ENCODE measurements at regions not wholly inside any gene's neighbourhood (a gene's known extent, or its start where the extent isn't known, plus 50 kb on each side); places are given as distances from the start of the nearest gene placed in this dataset.

DNA sequence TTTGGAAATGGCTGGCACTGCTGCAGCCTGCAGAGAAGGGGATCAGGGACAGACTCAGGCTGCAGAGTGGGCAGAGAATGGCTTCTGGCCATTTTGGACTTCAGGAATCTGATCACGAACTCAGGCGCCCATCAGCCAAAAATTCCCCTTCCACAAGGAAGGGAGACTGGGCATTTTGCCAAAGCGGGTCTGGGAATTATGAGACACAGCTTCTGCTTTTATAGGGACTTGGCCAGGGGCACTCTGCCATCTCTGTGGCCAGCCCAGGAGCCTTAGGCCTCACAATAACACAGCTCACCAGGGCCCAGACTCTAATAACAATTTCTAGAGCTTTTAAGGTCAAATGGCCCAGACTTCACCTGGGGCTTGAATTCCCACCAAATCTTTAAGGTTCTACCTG is 74.7 kb downstream of the CHST1 start:
- peak in 1 of 2 donors; percentile 13 for DNase-seq
- H3K36me3 ChIP-seq = no peaks in the 10 kb centered on the region
- H3K9me3 ChIP-seq = no peaks in the 10 kb centered on the region
- WGBS, 5 donors = 42 to 74% (median 62%) methylated on average over 3 of the region's 3 CpGs
- intact Hi-C loops (cut with DNase I; ENCODE audit: low total_unique reads) = no loop called here
- TF ChIP-seq POLR2A (IDR thresholded peaks at IDR 0.05) = no peak
- TF ChIP-seq, protein P1, sequence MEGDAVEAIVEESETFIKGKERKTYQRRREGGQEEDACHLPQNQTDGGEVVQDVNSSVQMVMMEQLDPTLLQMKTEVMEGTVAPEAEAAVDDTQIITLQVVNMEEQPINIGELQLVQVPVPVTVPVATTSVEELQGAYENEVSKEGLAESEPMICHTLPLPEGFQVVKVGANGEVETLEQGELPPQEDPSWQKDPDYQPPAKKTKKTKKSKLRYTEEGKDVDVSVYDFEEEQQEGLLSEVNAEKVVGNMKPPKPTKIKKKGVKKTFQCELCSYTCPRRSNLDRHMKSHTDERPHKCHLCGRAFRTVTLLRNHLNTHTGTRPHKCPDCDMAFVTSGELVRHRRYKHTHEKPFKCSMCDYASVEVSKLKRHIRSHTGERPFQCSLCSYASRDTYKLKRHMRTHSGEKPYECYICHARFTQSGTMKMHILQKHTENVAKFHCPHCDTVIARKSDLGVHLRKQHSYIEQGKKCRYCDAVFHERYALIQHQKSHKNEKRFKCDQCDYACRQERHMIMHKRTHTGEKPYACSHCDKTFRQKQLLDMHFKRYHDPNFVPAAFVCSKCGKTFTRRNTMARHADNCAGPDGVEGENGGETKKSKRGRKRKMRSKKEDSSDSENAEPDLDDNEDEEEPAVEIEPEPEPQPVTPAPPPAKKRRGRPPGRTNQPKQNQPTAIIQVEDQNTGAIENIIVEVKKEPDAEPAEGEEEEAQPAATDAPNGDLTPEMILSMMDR (IDR thresholded peaks at IDR 0.05) = no peak
- TF ChIP-seq POLR2AphosphoS5 (IDR thresholded peaks at IDR 0.05) = no peak
- no peak for TF ChIP-seq EP300 (IDR thresholded peaks at IDR 0.05)
- H3K4me3 ChIP-seq = no peak overlapping the region
- no peaks in the 10 kb centered on the region for H3K4me1 ChIP-seq
- H3K27ac ChIP-seq = no peak overlapping the region
- H3K27me3 ChIP-seq = peaks cover 0 to 32% (median 2%) of the 10 kb centered on the region in 3 donors

DNA sequence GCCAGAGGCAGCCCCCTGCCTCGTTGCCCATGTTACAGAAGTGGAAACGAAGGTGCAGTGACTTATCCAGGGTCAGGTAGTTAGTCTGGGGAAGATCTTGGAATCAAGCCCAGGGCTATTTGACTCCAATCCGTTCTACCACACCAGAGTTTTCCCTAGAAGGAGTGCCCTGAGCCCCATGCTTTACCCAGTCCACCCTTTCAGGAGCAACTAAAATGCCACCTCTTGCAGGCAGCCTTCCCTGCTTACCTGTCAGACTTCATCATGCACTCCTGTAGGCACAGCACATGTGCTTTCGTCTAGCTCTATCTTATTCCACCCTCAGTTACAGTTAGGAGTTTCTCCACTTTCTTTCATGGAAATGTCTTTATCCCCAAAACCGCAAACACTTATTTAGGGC is 80.2 kb downstream of the CHST1 start:
- DNase-seq = no peak
- Histone ChIP-seq H3K4me1 (no peaks in the 10 kb centered on the region), H3K36me3 (no peaks in the 10 kb centered on the region), H3K27ac (no peak overlapping the region), H3K27me3 (peaks cover 0 to 64% (median 2%) of the 10 kb centered on the region in 3 donors), H3K9me3 (no peaks in the 10 kb centered on the region), H3K4me3 (no peak overlapping the region)
- TF ChIP-seq POLR2A (IDR thresholded peaks at IDR 0.05) (no peak), EP300 (IDR thresholded peaks at IDR 0.05) (no peak), POLR2AphosphoS5 (IDR thresholded peaks at IDR 0.05) (no peak)
- TF ChIP-seq, protein P1 (IDR thresholded peaks at IDR 0.05) = no peak
- 43 to 52% (median 46%) methylated on average over 5 of the region's 5 CpGs for WGBS, 5 donors
- intact Hi-C loops (cut with DNase I; ENCODE audit: low total_unique reads) = no loop called here

- Histone ChIP-seq H3K9me3 (no peaks in the 10 kb centered on the region), H3K27me3 (peaks cover 0 to 71% (median 2%) of the 10 kb centered on the region in 3 donors), H3K27ac (no peak overlapping the region), H3K4me1 (no peaks in the 10 kb centered on the region), H3K4me3 (no peak overlapping the region), H3K36me3 (no peaks in the 10 kb centered on the region)
- TF ChIP-seq, protein P1 (IDR thresholded peaks at IDR 0.05) = no peak
- no peak for TF ChIP-seq POLR2AphosphoS5 (IDR thresholded peaks at IDR 0.05)
- TF ChIP-seq EP300 (IDR thresholded peaks at IDR 0.05) = no peak
- no peak for TF ChIP-seq POLR2A (IDR thresholded peaks at IDR 0.05)
- 80 to 92% (median 85%) methylated on average over 15 of the region's 15 CpGs for WGBS, 5 donors
- no peak for DNase-seq
- intact Hi-C loops (cut with DNase I; ENCODE audit: low total_unique reads) = no loop called here
Measured at GRCh38 chr11:45583981-45584566, 81.3 kb downstream of the CHST1 start.

- Histone ChIP-seq H3K9me3 (no peaks in the 10 kb centered on the region), H3K27ac (no peak overlapping the region), H3K36me3 (no peaks in the 10 kb centered on the region), H3K4me3 (no peak overlapping the region), H3K4me1 (no peaks in the 10 kb centered on the region), H3K27me3 (peaks cover 0 to 91% (median 16%) of the 10 kb centered on the region in 3 donors)
- WGBS, 5 donors = 9 to 22% (median 12%) methylated on average over 6 of the region's 6 CpGs
- DNase-seq = peak in 1 of 2 donors; percentile 79
- intact Hi-C loops (cut with DNase I; ENCODE audit: low total_unique reads) = no loop called here
- no peak for TF ChIP-seq POLR2AphosphoS5 (IDR thresholded peaks at IDR 0.05)
- TF ChIP-seq POLR2A (IDR thresholded peaks at IDR 0.05) = no peak
- TF ChIP-seq, protein P1 (IDR thresholded peaks at IDR 0.05) = no peak
- no peak for TF ChIP-seq EP300 (IDR thresholded peaks at IDR 0.05)
Measured at GRCh38 chr11:45580399-45580798, 85.0 kb downstream of the CHST1 start.

All from stomach (tissue), 8 donors.